ENCODE measurements at regions not wholly inside any gene's neighbourhood (a gene's known extent, or its start where the extent isn't known, plus 50 kb on each side); places are given as distances from the start of the nearest gene placed in this dataset.

DNA sequence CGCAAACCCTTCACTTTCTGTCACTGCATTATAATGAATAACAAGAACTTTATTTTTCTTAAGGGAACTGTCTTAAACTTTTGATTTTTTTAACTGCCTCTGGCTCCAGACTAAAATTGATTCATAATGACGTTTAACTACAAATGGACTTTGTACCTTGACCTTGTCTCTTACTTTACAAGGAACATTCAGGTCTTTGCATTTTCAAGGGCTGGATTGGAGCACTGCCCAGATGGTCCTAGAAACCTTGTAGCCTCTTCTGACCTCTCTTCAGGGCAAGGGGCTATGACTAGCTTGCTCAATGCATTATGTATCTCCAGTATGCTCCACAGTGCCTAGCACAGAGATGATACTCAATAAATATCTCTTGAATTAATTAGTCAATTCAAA, 612.6 kb upstream of the CLINT1 start:
- TF ChIP-seq EZH2 (IDR thresholded peaks at IDR 0.05; ENCODE audit: borderline replicate concordance, low read length): no peak
- TF ChIP-seq, protein P1, sequence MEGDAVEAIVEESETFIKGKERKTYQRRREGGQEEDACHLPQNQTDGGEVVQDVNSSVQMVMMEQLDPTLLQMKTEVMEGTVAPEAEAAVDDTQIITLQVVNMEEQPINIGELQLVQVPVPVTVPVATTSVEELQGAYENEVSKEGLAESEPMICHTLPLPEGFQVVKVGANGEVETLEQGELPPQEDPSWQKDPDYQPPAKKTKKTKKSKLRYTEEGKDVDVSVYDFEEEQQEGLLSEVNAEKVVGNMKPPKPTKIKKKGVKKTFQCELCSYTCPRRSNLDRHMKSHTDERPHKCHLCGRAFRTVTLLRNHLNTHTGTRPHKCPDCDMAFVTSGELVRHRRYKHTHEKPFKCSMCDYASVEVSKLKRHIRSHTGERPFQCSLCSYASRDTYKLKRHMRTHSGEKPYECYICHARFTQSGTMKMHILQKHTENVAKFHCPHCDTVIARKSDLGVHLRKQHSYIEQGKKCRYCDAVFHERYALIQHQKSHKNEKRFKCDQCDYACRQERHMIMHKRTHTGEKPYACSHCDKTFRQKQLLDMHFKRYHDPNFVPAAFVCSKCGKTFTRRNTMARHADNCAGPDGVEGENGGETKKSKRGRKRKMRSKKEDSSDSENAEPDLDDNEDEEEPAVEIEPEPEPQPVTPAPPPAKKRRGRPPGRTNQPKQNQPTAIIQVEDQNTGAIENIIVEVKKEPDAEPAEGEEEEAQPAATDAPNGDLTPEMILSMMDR (IDR thresholded peaks at IDR 0.05; ENCODE audit: low read length): no peak
